ENCODE measurements at regions not wholly inside any gene's neighbourhood (a gene's known extent, or its start where the extent isn't known, plus 50 kb on each side); places are given as distances from the start of the nearest gene placed in this dataset.

DNA sequence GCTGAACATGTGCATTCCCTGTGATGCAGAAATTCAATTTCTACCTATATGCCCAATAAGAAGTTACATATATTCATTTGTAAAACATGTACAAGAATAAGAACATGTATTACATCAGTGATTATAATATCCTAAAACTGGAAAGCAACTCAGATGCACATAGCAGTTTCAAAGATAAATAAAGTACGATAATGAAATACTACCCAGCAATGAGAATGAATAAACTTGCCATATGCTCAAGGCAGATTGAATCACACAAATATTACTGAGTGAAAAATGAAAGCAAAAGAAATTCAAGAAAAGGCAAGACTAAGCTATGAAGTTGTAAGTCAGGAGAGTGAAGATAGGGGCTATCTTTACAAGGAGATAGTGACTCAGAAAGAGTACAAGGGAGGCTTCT lies 345.3 kb upstream of the OR4E1 start:
- TF ChIP-seq, protein P1, sequence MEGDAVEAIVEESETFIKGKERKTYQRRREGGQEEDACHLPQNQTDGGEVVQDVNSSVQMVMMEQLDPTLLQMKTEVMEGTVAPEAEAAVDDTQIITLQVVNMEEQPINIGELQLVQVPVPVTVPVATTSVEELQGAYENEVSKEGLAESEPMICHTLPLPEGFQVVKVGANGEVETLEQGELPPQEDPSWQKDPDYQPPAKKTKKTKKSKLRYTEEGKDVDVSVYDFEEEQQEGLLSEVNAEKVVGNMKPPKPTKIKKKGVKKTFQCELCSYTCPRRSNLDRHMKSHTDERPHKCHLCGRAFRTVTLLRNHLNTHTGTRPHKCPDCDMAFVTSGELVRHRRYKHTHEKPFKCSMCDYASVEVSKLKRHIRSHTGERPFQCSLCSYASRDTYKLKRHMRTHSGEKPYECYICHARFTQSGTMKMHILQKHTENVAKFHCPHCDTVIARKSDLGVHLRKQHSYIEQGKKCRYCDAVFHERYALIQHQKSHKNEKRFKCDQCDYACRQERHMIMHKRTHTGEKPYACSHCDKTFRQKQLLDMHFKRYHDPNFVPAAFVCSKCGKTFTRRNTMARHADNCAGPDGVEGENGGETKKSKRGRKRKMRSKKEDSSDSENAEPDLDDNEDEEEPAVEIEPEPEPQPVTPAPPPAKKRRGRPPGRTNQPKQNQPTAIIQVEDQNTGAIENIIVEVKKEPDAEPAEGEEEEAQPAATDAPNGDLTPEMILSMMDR (IDR thresholded peaks at IDR 0.05): no peak
- no peak for TF ChIP-seq POLR2A (IDR thresholded peaks at IDR 0.05)
